BLaER1 treated with 17β-estradiol and CSF1 and Interleukin-3, amounts not matched to agents 10 nM and 100 nM (cell line): ENCODE measurements at regions not wholly inside any gene's neighbourhood (a gene's known extent, or its start where the extent isn't known, plus 50 kb on each side); places are given as distances from the start of the nearest gene placed in this dataset.

Experiments
- H3K27ac ChIP-seq, 11 experiments: shearing (Covaris generic); formaldehyde crosslinking; 2 replicates each; pipeline ENCODE4 v1.8.1; 2022
- H3K27me3 ChIP-seq, 11 experiments: shearing (Covaris generic); formaldehyde crosslinking; 2 replicates each; pipeline ENCODE4 v1.8.1; 2022
- H3K36me3 ChIP-seq, 11 experiments: shearing (Covaris generic); formaldehyde crosslinking; 2 replicates each; pipeline ENCODE4 v1.8.1; 2022
- H3K4me1 ChIP-seq, 10 experiments: shearing (Covaris generic); formaldehyde crosslinking; 2 replicates each; pipeline ENCODE4 v1.8.1; 2022
- H3K4me2 ChIP-seq, 11 experiments: shearing (Covaris generic); formaldehyde crosslinking; 2 replicates each; pipeline ENCODE4 v1.8.1; 2022
- H3K4me3 ChIP-seq, 10 experiments: shearing (Covaris generic); formaldehyde crosslinking; 2 replicates each; pipeline ENCODE4 v1.8.1; 2022
- H3K9ac ChIP-seq, 11 experiments: shearing (Covaris generic); formaldehyde crosslinking; 2 replicates each; pipeline ENCODE4 v1.8.1; 2022
- H3K9me3 ChIP-seq, 11 experiments: shearing (Covaris generic); formaldehyde crosslinking; replicated peaks in 1 of 11; 2 replicates each; pipeline ENCODE4 v1.8.1; 2022
- H4K20me1 ChIP-seq, 11 experiments: shearing (Covaris generic); formaldehyde crosslinking; 2 replicates each; pipeline ENCODE4 v1.8.1; 2022
- Cebpa-rat ChIP-seq, 11 experiments: shearing (Covaris generic); IDR thresholded peaks; 2 replicates each; pipeline ENCODE4 v1.8.1; 2022

GRCh38 chr21:19781881-19782652, 1216.1 kb upstream of the NCAM2 start:
- Histone ChIP-seq H4K20me1 (no peaks in the 10 kb centered on the region), H3K36me3 (no peaks in the 10 kb centered on the region), H3K4me3 (no peak overlapping the region), H3K4me1 (no peaks in the 10 kb centered on the region), H3K27ac (no peak overlapping the region), H3K9me3 (peaks cover 0 to 25% (median 19%) of the 10 kb centered on the region in 11 experiments; a peak in 16 of 22 replicates), H3K27me3 (no peaks in the 10 kb centered on the region), H3K9ac (no peak overlapping the region), H3K4me2 (no peak overlapping the region)
- TF ChIP-seq Cebpa-rat (IDR thresholded peaks at IDR 0.05) = no peak

- no peaks in the 10 kb centered on the region for H3K27me3 ChIP-seq
- H3K9me3 ChIP-seq = peaks cover 0 to 25% (median 19%) of the 10 kb centered on the region in 11 experiments; a peak in 16 of 22 replicates
Observed at GRCh38 chr21:19785941-19786340, 1212.3 kb upstream of the NCAM2 start.

GRCh38 chr21:19792004-19792403, 1206.2 kb upstream of the NCAM2 start:
- no peak overlapping the region for H3K27ac ChIP-seq
- H3K36me3 ChIP-seq = no peaks in the 10 kb centered on the region
- H3K4me3 ChIP-seq = no peak overlapping the region
- no peaks in the 10 kb centered on the region for H3K27me3 ChIP-seq
- no peaks in the 10 kb centered on the region for H3K9me3 ChIP-seq
- no peaks in the 10 kb centered on the region for H4K20me1 ChIP-seq
- no peak overlapping the region for H3K9ac ChIP-seq
- H3K4me1 ChIP-seq = 0 out of 20 replicates have a peak, but pooled peaks cover 0 to 3% (median 0%) of the 10 kb centered on the region in 10 experiments
- 0 out of 22 replicates have a peak overlapping the region, but pooled peaks of 1 of the 11 experiments have one; percentile 17 for H3K4me2 ChIP-seq
- TF ChIP-seq Cebpa-rat (IDR thresholded peaks at IDR 0.05) = no peak

More at GRCh38 chr21:19785941-19786340, 1212.3 kb upstream of the NCAM2 start:
- no peak for TF ChIP-seq Cebpa-rat (IDR thresholded peaks at IDR 0.05)
- Histone ChIP-seq H3K4me2 (no peak overlapping the region), H3K27ac (no peak overlapping the region), H3K4me1 (no peaks in the 10 kb centered on the region), H4K20me1 (no peaks in the 10 kb centered on the region), H3K36me3 (no peaks in the 10 kb centered on the region), H3K4me3 (no peak overlapping the region), H3K9ac (no peak overlapping the region)

GRCh38 chr21:19807201-19807600, 1191.0 kb upstream of the NCAM2 start:
- H3K27ac ChIP-seq = no peak overlapping the region
- H3K9me3 ChIP-seq = no peaks in the 10 kb centered on the region
- no peak overlapping the region for H3K9ac ChIP-seq
- H3K36me3 ChIP-seq = no peaks in the 10 kb centered on the region
- no peaks in the 10 kb centered on the region for H3K27me3 ChIP-seq
- H3K4me3 ChIP-seq = no peak overlapping the region
- H4K20me1 ChIP-seq = no peaks in the 10 kb centered on the region
- no peak overlapping the region for H3K4me2 ChIP-seq
- H3K4me1 ChIP-seq = no peaks in the 10 kb centered on the region
- TF ChIP-seq Cebpa-rat (IDR thresholded peaks at IDR 0.05) = no peak

GRCh38 chr21:19810779-19811178, 1187.4 kb upstream of the NCAM2 start:
- Histone ChIP-seq H3K9ac (no peak overlapping the region), H3K36me3 (no peaks in the 10 kb centered on the region), H3K4me3 (no peak overlapping the region), H3K9me3 (no peaks in the 10 kb centered on the region), H3K4me2 (no peak overlapping the region), H3K27me3 (no peaks in the 10 kb centered on the region), H3K27ac (no peak overlapping the region), H4K20me1 (no peaks in the 10 kb centered on the region), H3K4me1 (no peaks in the 10 kb centered on the region)
- no peak for TF ChIP-seq Cebpa-rat (IDR thresholded peaks at IDR 0.05)

- Histone ChIP-seq H3K9ac (no peak overlapping the region), H3K4me1 (0 out of 20 replicates have a peak, but pooled peaks cover 0 to 4% (median 0%) of the 10 kb centered on the region in 10 experiments), H3K9me3 (peaks cover 0 to 6% (median 0%) of the 10 kb centered on the region in 11 experiments; a peak in 2 of 22 replicates), H4K20me1 (no peaks in the 10 kb centered on the region), H3K27ac (no peak overlapping the region), H3K27me3 (no peaks in the 10 kb centered on the region), H3K4me2 (no peak overlapping the region), H3K4me3 (no peak overlapping the region), H3K36me3 (no peaks in the 10 kb centered on the region)
- TF ChIP-seq Cebpa-rat (IDR thresholded peaks at IDR 0.05) = no peak
Observed at GRCh38 chr21:19830446-19830845, 1167.8 kb upstream of the NCAM2 start.

GRCh38 chr21:19832551-19832950, 1165.7 kb upstream of the NCAM2 start:
- 0 out of 20 replicates have a peak, but pooled peaks cover 0 to 4% (median 0%) of the 10 kb centered on the region in 10 experiments for H3K4me1 ChIP-seq
- H4K20me1 ChIP-seq = no peaks in the 10 kb centered on the region
- H3K27me3 ChIP-seq = no peaks in the 10 kb centered on the region
- no peak overlapping the region for H3K9ac ChIP-seq
- no peak overlapping the region for H3K4me2 ChIP-seq
- no peaks in the 10 kb centered on the region for H3K9me3 ChIP-seq
- no peak; a peak in 1 of 22 replicates for TF ChIP-seq Cebpa-rat (IDR thresholded peaks at IDR 0.05)
- H3K36me3 ChIP-seq = no peaks in the 10 kb centered on the region
- H3K27ac ChIP-seq = no peak overlapping the region
- no peak overlapping the region for H3K4me3 ChIP-seq

- Histone ChIP-seq H3K9me3 (no peaks in the 10 kb centered on the region), H3K27me3 (no peaks in the 10 kb centered on the region), H3K9ac (no peak overlapping the region), H4K20me1 (no peaks in the 10 kb centered on the region), H3K4me3 (no peak overlapping the region), H3K36me3 (no peaks in the 10 kb centered on the region), H3K4me2 (no peak overlapping the region), H3K27ac (no peak overlapping the region), H3K4me1 (0 out of 20 replicates have a peak, but pooled peaks cover 0 to 4% (median 0%) of the 10 kb centered on the region in 10 experiments)
- TF ChIP-seq Cebpa-rat (IDR thresholded peaks at IDR 0.05) = no peak
Observed at GRCh38 chr21:19833082-19833481, 1165.1 kb upstream of the NCAM2 start.

- no peaks in the 10 kb centered on the region for H4K20me1 ChIP-seq
- H3K4me1 ChIP-seq = no peaks in the 10 kb centered on the region
- no peak overlapping the region for H3K27ac ChIP-seq
- no peaks in the 10 kb centered on the region for H3K36me3 ChIP-seq
- H3K9ac ChIP-seq = no peak overlapping the region
- H3K9me3 ChIP-seq = no peaks in the 10 kb centered on the region
- TF ChIP-seq Cebpa-rat (IDR thresholded peaks at IDR 0.05) = no peak
- no peaks in the 10 kb centered on the region for H3K27me3 ChIP-seq
- no peak overlapping the region for H3K4me3 ChIP-seq
- no peak overlapping the region for H3K4me2 ChIP-seq
Observed at GRCh38 chr21:19842601-19843000, 1155.6 kb upstream of the NCAM2 start.

- H3K9ac ChIP-seq = no peak overlapping the region
- no peaks in the 10 kb centered on the region for H3K27me3 ChIP-seq
- no peak overlapping the region for H3K4me2 ChIP-seq
- no peak overlapping the region for H3K27ac ChIP-seq
- TF ChIP-seq Cebpa-rat (IDR thresholded peaks at IDR 0.05) = no peak
- H3K9me3 ChIP-seq = no peaks in the 10 kb centered on the region
- H3K4me1 ChIP-seq = no peaks in the 10 kb centered on the region
- no peak overlapping the region for H3K4me3 ChIP-seq
- H3K36me3 ChIP-seq = no peaks in the 10 kb centered on the region
- no peaks in the 10 kb centered on the region for H4K20me1 ChIP-seq
Observed at GRCh38 chr21:19844334-19844733, 1153.9 kb upstream of the NCAM2 start.
